ENCODE measurements at regions not wholly inside any gene's neighbourhood (a gene's known extent, or its start where the extent isn't known, plus 50 kb on each side); places are given as distances from the start of the nearest gene placed in this dataset.
A peak's percentile ranks its signal among the peaks of the same experiment; 100 is the strongest.
"Not testable (repeated sequence)": the region's sequence is repeated elsewhere in the genome, so short reads cannot be mapped to it uniquely, and the experiment has no call there.

GRCh38 chr2:6109831-6110230, 417.6 kb downstream of the SOX11 start:
- no peak for DNase-seq (ENCODE audit: low read depth)

DNA sequence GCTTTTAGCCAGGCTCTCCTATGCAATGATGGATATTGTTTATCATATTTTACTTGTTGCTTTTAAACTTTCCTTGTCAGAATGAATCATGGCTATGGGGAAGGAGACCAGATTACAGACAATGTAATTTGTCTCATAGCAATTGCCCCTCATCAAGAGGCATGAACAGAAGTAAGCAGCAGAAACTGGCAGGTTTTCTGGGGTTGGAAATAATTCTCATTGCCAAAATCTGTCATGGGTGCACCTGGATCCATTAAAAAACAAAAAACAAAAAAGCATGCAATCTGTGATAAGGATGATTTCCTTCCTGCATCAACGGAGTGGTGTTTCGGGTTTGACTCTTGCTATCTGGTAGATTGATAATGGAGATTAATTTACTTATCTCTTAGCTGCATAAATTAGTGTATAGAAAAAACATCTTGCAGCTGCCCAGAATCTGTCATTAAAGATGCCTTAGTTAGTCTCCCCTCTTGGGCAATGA, 419.6 kb downstream of the SOX11 start:
- no peak for DNase-seq (ENCODE audit: low read depth)

DNA sequence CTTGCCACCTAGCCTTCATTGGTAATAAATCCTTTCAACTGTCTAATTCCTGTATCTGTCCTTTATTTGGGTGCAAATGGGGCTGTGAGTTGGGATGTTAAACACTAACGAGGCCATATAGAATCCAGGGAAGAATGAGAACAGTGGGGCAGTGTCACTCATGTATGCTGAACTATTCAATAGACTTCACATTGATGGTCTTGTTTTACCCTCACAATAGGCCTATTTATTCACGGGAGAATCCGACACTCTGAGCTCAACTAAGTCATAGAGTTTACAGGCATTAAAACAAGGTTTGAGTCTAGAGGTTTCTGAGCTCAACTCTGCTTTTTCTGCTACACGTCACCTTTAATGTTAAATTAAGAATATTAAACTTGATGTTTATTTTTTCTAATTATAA, 421.6 kb downstream of the SOX11 start:
- DNase-seq (ENCODE audit: low read depth): no peak

- no peak for DNase-seq (ENCODE audit: low read depth)
These were observed 435.5 kb downstream of the SOX11 start for GRCh38 chr2:6127718-6128117.

DNA sequence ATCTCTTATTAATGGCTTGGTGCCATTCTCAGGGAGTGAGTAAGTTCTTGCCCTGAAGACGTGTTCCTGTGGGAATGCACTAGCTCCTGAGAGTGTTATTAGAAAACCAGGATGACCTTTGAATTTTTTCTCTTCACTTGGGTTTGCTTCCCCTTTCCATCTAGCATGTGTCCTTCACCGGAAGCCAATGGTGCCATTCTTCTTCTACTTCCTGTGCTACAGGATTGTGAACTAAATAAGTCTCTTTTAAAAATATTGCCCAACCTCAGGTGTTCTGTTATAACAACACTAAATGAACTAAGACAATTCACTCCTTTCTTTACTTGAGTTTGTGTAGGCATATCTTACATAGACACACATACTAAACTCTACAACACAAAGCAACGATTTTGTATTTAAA, 447.0 kb downstream of the SOX11 start:
- no peak for DNase-seq (ENCODE audit: low read depth)

DNA sequence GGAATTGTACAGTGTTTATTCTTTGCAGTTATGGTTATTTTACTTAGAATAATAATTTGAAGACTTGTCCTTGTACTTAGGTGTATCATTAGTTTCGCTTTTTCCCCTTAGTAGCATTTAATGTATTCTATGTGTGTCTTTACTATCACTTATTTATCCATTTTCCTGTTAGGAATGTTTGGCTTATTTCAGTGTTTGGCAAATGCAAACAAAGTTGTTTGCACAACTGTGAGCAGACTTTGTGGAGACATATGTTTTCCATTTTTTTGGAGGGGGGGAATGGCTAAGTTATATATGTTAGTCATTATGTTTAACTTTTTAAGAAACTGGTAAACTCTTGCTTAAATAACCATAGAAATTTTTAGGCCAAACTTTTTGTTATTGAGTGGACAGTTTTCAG, 447.7 kb downstream of the SOX11 start:
- DNase-seq (ENCODE audit: low read depth): no peak

- no peak for DNase-seq (ENCODE audit: low read depth)
These were observed 448.3 kb downstream of the SOX11 start for GRCh38 chr2:6140509-6140908.

DNA sequence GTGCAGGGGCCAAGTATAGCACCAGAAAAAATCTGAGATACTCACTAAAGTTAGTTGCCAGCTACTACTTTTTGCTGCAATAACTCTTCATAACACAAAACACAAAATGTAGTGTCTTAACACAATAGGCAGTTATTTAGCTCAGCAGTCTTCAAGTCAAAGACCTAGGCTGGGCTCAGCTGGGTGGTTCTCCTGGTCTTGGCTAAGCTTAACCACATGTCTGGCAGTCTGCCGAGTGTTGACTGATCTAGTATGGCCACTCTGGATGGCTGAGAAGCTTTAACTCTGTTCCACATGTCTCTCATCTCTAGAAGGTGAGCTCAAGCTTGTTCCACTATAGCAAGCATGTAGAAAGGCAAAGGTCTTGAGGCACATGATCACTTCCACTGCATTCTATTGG, 451.6 kb downstream of the SOX11 start:
- no peak for DNase-seq (ENCODE audit: low read depth)

GRCh38 chr2:6147215-6147614, 455.0 kb downstream of the SOX11 start:
- DNase-seq (ENCODE audit: low read depth): not testable (repeated sequence)

- DNase-seq (ENCODE audit: low read depth): no peak
These were observed 456.7 kb downstream of the SOX11 start for GRCh38 chr2:6148882-6149281.

- DNase-seq (ENCODE audit: low read depth): no peak
These were observed 467.4 kb downstream of the SOX11 start for GRCh38 chr2:6159606-6160005.

GRCh38 chr2:6163932-6164331, 471.7 kb downstream of the SOX11 start:
- no peak for DNase-seq (ENCODE audit: low read depth)

DNA sequence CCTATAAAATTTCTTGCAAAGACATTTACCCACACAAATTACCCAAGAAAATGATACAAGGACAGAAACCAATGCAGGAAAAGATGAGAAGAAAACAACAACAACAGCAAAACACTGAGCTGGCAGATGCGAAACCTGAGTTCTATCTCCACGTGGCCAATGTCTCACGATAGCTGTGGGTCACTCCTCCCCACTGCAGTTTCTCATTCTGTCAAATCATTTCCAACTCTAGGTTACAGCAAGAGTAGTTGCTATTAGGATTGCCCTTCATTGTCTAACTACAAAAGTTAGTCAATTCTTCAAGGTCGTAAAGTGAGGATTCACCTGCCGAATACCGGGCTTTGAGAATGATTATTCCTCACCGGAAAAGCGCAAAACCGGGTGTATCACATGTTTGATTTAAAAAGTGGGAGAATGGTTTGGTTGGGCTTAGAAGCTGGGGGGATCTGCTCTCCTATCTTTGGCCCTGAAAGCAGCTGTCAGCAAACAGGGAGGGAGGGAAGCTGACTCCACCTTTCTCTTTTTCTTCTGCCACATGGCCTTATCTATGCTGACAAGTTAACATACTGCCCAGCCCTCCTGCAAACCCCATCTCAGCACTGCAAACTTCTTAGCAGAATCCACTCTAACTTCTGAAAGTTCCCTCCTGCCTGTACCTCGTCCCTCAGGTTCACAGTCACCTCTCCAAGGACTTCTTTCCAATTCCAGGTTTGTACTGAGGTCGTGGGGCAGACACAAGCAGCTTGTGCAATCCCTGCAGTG, 473.0 kb downstream of the SOX11 start:
- DNase-seq (ENCODE audit: low read depth): no peak

GRCh38 chr2:6167592-6168138, 475.5 kb downstream of the SOX11 start:
- DNase-seq (ENCODE audit: low read depth): no peak

GRCh38 chr2:6168485-6168884, 476.3 kb downstream of the SOX11 start:
- no peak for DNase-seq (ENCODE audit: low read depth)

GRCh38 chr2:6171294-6171693, 479.1 kb downstream of the SOX11 start:
- DNase-seq (ENCODE audit: low read depth): no peak

- no peak for DNase-seq (ENCODE audit: low read depth)
These were observed 485.6 kb downstream of the SOX11 start for GRCh38 chr2:6177811-6178210.

- peak; percentile 53 for DNase-seq (ENCODE audit: low read depth)
These were observed 489.3 kb downstream of the SOX11 start for GRCh38 chr2:6181525-6181924.

GRCh38 chr2:6181926-6182325, 489.7 kb downstream of the SOX11 start:
- no peak for DNase-seq (ENCODE audit: low read depth)

DNA sequence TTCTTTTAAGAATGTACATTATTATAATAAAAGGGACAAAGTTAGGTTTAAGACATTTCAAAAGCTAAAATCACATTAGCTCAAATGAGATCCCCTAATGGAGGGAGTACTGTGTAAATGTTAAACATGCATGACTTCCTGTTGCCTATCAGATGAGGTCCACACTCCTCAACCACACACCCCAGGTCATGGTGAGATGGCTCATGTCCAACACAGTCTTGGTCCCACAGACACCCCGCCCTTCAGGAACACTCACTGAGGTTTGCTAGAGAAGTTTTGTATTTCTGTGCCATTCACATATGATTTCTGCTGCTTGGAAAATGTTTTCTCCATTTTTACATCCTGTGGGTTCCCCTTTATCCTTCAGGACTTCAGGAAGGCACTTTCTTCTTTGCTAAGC, 491.0 kb downstream of the SOX11 start:
- no peak for DNase-seq (ENCODE audit: low read depth)

- DNase-seq (ENCODE audit: low read depth): no peak
These were observed 492.5 kb downstream of the SOX11 start for GRCh38 chr2:6184532-6185292.

GRCh38 chr2:6186332-6187151, 494.4 kb downstream of the SOX11 start:
- DNase-seq (ENCODE audit: low read depth): no peak
